Lower lobe of right lung (tissue), 2 donors: ENCODE measurements at regions not wholly inside any gene's neighbourhood (a gene's known extent, or its start where the extent isn't known, plus 50 kb on each side); places are given as distances from the start of the nearest gene placed in this dataset.

Experiments used
- ATAC-seq, 2 donors: fragments of 200-7000 bp; cut with Tn5 transposase; one replicate each; pipeline ENCODE4 v1.9.1; 2020 to 2022; ENCODE audit warnings: mild to moderate bottlenecking in 2 of 2, moderate library complexity in 2 of 2
- DNase-seq: peaks from one replicate; pipeline ENCODE4 v3.0.0-alpha.2; 2020
- H3K27ac ChIP-seq: fragments of 200-600 bp; one replicate; pipeline ENCODE4 v1.8.0; 2022
- H3K27me3 ChIP-seq: fragments of 200-600 bp; one replicate; pipeline ENCODE4 v1.8.0; 2022; ENCODE audit warnings: low read depth
- H3K36me3 ChIP-seq: fragments of 200-600 bp; one replicate; pipeline ENCODE4 v1.8.0; 2022; ENCODE audit warnings: mild to moderate bottlenecking
- H3K4me1 ChIP-seq: fragments of 200-600 bp; one replicate; pipeline ENCODE4 v1.8.0; 2022
- H3K4me3 ChIP-seq: fragments of 200-600 bp; one replicate; pipeline ENCODE4 v1.8.0; 2022; ENCODE audit warnings: mild to moderate bottlenecking
- H3K9me3 ChIP-seq: fragments of 200-600 bp; one replicate; pipeline ENCODE4 v1.8.0; 2022
- CTCF ChIP-seq: fragments of 200-600 bp; IDR thresholded peaks from one replicate; pipeline ENCODE4 v1.8.0; 2022; ENCODE audit warnings: antibody characterized with exemption, mild to moderate bottlenecking
- intact Hi-C: fragments of 100-400 bp; cut with DNase I; formaldehyde crosslinking; loops from one replicate; pipeline ENCODE4 v1.11.0; 2022
- donor health status: DM: no; HTN: yes; CAD: no; lungs with severe emphysema.

- Histone ChIP-seq H3K27ac (no peak overlapping the region), H3K4me1 (no peaks in the 10 kb centered on the region), H3K9me3 (peaks cover 4% of the 10 kb centered on the region), H3K4me3 (no peak overlapping the region), H3K27me3 (no peaks in the 10 kb centered on the region), H3K36me3 (no peaks in the 10 kb centered on the region)
- no peak for DNase-seq
- no peak for ATAC-seq
- intact Hi-C loops: no loop called here
- no peak for TF ChIP-seq CTCF
Measured at GRCh38 chr2:49839818-49840217, 685.5 kb upstream of the FSHR start.

- Histone ChIP-seq H3K4me3 (no peak overlapping the region), H3K9me3 (no peaks in the 10 kb centered on the region), H3K27ac (no peak overlapping the region), H3K27me3 (no peaks in the 10 kb centered on the region), H3K36me3 (no peaks in the 10 kb centered on the region), H3K4me1 (no peaks in the 10 kb centered on the region)
- no peak for TF ChIP-seq CTCF
- intact Hi-C loops: no loop called here
- DNase-seq: no peak
- ATAC-seq: no peak
Measured at GRCh38 chr2:49837561-49838293, 683.4 kb upstream of the FSHR start.

- ATAC-seq: no peak
- Histone ChIP-seq H3K9me3 (no peaks in the 10 kb centered on the region), H3K27me3 (no peaks in the 10 kb centered on the region), H3K4me3 (no peak overlapping the region), H3K27ac (no peak overlapping the region), H3K36me3 (no peaks in the 10 kb centered on the region), H3K4me1 (no peaks in the 10 kb centered on the region)
- no peak for TF ChIP-seq CTCF
- intact Hi-C loops: no loop called here
- no peak for DNase-seq
Measured at GRCh38 chr2:49836017-49836416, 681.7 kb upstream of the FSHR start.

- H3K4me3 ChIP-seq: no peak overlapping the region
- H3K36me3 ChIP-seq: no peaks in the 10 kb centered on the region
- H3K9me3 ChIP-seq: no peaks in the 10 kb centered on the region
- no peaks in the 10 kb centered on the region for H3K4me1 ChIP-seq
- no peak for TF ChIP-seq CTCF
- H3K27me3 ChIP-seq: no peaks in the 10 kb centered on the region
- no peak for ATAC-seq
- no peak for DNase-seq
- intact Hi-C loops: no loop called here
- no peak overlapping the region for H3K27ac ChIP-seq
Measured at GRCh38 chr2:49834433-49834832, 680.1 kb upstream of the FSHR start.

- H3K27me3 ChIP-seq: no peaks in the 10 kb centered on the region
- intact Hi-C loops: no loop called here
- no peaks in the 10 kb centered on the region for H3K9me3 ChIP-seq
- DNase-seq (no peak), ATAC-seq (no peak)
- no peaks in the 10 kb centered on the region for H3K4me1 ChIP-seq
- no peak for TF ChIP-seq CTCF
- no peaks in the 10 kb centered on the region for H3K36me3 ChIP-seq
- no peak overlapping the region for H3K4me3 ChIP-seq
- no peak overlapping the region for H3K27ac ChIP-seq
Measured at GRCh38 chr2:49832555-49832954, 678.2 kb upstream of the FSHR start.
